ENCODE measurements at regions not wholly inside any gene's neighbourhood (a gene's known extent, or its start where the extent isn't known, plus 50 kb on each side); places are given as distances from the start of the nearest gene placed in this dataset.
"Not testable (repeated sequence)": the region's sequence is repeated elsewhere in the genome, so short reads cannot be mapped to it uniquely, and the experiment has no call there.

DNA sequence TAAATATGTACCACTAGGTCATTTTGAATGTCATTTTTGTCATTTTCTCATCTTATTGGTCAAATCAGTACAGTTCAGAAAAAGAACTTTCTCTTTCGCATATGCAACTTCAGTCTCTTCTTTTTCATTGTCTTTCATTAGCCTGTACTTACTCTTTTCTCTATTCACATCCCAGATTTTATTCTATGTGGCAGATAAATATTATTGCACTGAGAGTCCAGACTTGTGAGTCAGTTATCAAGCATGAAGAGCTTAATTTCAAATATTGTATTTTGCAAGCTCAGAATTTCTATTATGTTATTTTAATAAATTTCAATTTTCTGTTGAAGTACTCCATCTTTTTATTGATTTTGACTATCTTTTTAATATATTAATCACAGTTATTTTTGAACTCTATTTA is 105.2 kb upstream of the PALMD start:
- DNase-seq, result no peak

DNA sequence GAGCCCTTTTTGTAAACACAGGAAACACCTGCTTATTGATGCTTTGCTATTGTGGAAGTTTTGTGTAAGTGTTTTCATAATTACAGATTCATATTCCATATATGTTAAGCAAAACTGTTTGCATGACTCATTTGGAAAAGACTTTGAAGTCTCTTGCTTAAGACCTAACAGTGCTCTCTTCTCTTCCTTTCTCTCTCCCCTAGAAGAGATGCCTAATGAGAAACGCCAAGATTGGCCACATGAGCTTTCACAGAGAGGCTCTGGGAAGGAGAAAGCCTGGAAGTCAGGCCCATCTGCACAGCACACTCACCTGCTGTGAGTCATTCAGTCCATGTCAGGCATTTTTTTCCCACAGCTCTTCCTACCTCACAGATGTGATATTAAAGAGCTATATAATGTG is 101.6 kb upstream of the PALMD start:
- DNase-seq, result peak; percentile 48

DNA sequence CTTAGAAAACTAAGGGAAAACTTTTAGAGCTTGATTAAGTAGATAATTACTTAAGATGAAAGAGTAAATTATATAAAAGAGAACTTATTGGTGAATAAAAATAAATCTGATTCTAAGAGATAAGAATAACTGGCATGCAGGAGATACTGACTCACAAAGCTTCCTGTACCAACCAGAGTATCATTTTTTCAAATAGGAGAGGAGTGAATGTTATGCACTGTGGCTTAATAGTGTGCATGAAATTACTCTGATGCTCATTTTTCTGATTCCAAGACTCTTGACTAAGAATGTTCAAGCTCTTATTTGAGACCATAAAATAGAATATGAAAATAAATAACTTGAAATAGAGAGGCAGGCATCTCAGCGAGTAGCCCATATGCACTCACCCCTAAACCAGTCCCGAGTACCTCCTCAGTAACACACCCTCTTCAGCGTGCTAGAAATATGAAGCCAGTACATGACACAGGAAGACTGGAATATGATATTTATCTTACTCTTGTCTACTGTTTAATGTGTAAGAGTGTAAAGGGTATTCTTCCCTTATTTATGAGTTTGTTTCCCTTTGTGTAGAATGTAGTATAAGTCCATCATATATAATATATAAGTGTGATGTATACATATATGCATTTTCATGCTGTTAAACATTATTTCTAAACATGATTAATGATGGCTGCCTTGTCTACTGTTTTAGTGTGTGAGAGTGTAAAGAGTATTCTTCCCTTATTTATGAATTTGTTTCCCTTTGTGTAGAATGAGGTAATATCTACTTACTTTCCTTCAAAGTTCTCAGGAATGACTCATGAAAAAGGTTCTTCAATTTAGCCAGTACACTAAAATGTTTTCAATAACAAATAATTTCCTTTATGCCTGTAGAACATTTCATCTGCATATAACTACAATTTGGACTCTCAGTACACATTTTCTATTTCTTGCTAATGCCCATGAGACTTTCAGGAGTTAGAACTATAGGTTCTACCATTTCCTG is 99.2 kb upstream of the PALMD start:
- DNase-seq, result no peak

DNA sequence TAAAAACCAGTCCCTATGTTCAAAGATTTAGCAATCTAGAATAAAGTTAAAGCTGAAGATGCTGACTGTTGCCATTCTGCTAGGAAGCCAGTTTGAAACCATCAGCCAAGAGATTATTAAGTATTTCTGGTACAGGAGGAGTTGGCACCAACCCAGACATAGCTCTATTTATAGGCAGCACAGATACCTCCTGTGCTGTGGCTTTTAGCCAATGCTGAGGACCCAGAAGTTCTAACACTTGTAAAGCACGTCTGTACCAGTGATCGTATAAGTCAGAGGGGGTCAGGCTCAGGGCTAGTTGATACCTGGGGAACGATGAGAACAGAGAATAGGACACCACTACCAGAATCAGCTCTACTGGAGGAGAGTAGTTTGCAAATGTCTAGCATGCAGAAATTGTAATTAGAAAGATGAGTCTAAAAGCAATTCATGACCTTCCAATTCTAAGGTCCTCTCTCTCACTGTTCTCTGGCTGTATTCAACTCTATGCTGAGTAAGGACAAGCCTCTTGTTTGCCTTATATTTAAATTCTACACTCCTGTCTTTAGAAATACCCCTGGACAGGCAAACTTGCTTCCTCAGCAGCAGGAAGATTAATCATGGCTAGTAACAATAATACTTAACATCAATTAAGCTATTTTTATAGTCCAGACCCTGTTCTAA is 96.8 kb upstream of the PALMD start:
- peak; percentile 33 for DNase-seq

DNA sequence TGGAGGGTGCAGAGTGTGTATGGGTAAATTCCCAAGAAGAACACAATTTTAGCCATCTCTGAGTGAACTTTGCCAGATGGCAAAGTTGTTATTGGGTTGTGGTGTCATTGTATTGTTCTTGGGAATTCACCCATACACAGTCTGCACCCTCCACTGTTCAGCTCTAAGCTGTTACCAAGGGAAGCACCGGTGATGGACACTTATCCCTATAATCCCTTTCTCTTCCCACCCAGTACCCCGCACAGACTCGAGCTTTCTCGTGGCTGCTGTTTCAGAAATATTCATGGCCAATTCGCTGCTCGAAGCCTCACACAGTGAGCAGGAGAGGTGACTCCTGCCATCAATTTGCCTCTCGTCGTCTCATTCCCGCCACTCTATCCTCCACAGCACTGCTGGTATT is 95.7 kb upstream of the PALMD start:
- DNase-seq, result no peak

DNA sequence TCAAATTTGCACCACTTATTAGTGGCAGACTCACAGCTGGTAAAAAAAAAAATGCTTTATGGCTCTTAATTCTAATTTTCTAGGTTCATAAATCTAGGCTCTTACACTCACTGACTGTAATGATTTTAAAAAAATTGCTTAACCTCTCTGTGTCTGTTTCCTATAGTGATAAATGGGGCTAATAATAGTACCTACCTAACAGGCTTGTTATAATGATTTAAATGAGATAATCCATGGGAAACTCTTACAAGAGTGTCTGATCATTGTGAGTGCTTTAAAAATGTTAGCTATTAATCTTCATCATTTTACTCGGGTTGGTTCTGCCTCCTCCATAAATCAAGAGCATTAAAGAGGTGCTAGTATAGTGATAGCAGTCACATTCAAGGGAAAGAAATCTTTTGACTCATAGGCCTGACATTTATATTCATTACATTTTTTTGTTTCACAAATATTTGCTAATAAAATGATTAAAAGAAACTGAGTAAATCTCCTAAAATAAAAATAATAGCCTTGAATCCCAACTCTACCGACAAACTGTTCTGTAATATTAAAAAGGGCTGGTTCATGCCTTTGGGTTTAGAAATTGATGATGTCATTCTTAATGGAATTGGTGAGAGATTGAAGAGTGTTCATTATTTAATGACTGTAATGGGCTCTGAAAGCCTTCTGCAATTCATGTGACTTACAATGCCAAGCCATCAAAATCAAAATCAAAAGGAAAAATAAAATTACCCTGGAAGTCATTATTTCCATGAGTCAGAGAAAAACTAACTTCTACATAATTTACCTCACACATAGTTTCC is 93.9 kb upstream of the PALMD start:
- DNase-seq, result no peak

DNA sequence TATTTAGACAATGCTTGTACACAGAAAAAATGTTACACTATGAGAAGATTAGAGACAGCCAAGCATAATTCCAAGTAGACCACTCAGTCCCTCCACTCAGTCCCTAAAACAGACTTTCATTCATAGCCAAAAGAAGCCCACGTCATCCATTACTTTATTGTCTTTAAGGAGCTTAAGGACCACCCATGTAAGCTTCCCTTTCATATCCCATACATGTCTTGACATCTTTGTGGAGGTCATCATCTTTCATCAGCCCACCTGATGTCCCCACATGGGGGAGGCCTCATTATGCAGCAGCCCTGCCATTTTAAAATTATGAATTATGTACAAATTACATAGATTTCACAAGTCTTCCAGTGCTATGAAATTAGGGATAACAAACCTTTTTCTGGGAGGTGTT is 92.6 kb upstream of the PALMD start:
- DNase-seq, result no peak

DNA sequence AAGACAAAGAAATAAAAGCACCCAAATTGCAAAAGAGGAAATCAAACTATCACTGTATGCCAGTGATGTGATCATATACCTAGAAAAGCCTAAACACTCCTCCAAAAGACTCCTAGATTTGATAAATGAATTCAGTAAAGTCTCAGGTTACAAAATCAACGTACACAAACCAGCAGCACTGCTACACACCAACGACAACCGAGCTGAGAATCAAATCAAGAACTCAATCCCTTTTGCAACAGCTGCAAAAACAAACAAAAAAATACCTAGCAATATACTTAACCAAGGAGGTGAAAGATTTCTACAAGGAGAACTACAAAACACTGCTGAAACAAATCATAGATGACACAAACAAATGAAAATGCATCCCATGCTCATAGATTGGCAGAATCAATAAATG is 92.1 kb upstream of the PALMD start:
- DNase-seq, result not testable (repeated sequence)

DNA sequence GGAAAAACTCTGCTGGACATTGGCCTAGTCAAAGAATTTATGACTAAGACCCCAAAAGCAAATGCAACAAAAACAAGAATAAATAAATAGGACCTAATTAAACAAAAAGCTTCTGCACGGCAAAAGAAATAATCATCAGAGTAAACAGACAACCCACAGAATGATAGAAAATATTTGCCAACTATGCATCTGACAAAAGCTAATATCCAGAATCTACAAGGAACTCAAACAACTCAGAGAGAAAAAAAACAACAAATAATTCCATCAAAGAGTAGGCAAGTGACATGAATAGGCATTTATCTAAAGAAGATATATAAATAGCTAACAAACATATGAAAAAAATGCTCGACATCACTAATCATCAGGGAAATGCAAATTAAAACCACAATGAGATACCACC is 91.2 kb upstream of the PALMD start:
- no peak for DNase-seq

DNA sequence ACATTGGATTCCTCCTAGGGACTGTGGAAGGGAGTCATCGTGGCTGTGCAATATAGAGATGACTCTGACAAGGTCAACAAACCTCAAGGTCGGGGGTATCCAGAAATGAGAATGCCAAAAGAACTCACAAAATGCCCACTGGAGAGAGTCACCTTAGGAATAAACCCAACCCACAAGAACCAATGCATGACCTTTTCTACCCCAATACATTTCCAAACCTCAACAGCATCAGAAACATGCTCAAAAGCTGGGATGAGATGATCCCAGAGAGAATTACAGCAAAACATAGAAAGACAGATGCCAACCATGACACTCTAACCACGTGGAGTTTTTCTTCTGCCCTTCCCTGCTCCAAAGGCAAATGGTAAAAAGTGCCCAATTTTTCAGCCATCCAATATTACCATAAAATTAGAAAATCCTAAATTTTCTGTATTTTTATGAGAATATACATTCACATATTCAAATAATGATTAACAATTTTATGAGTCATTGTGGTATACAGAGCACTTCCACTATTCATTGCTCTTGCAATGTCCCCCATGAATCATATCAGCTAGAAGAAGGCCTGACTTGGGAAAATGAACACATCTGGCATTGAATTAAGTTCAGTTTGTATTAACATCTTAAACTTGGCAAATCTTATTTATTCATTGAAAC is 88.2 kb upstream of the PALMD start:
- no peak for DNase-seq

DNA sequence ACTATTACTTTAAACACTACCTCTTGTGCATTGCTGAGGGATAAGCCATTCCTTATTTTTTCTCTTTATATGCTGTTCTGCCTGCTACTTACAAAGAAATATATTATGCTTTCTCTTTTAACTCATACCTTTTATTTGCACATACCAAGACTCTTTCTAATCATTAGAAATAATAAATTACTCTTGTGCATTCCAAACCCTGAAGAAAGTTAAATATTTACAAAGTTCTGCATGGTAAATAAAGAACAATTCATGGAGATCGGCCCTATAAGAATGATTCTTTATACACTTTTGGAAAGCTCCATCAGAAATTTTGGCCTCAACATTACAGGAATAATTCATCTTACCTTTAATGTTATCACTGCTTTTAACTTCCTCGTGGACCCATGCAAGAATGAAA is 86.7 kb upstream of the PALMD start:
- DNase-seq, result no peak

DNA sequence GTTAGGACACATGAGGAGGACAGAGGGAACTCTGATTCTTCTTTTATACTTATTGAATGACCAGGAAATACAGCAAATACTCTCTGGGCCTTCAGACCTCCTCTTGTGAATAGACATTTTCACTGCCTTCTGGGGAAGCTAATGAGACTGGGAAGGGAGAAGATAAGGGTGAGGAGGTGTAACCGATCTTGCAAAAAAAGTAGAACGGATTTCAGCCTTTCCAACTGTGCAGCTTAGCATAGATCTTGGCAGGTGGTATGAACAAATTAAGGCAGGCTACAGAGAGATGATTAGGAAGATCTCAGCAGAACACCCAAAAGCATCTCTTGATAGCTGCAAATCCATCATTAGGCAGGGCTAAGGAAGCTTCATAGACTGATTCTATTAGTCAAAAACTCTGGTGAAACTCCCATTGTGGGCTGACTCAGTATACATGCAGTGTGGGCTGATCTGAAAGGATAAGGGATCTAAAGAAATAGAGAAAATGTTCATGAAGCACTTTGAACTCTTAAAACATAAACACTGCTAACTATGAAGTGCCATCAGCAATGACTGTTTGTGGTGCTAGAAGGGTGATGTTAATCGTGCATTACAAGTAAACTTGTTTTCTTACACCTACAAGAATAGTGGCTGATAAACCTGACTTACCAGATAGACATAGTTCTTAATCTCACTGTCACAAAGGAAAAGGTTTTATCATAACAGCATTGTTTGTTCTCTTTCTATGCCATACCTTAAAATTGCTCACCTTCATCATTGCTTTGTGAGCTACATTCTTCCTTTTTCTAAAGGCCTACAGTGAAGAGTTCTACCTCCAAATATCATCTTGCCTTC is 85.5 kb upstream of the PALMD start:
- no peak for DNase-seq

DNA sequence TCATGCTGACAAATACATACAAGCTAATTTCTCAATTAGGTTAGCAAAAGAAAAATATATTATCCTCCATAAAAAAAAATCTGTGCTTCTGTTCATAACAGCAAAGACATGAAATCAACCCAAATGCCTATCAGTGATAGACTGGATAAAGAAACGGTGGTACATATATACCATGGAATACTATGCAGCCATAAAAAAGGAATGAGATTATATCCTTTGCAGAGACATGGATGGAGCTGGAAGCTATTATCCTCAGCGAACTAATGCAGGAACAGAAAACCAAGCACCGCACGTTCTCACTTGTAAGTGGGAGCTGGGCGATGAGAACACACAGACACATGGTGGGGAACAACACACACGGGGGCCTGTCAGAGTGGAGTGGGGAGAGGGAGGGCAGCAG is 84.0 kb upstream of the PALMD start:
- no peak for DNase-seq

DNA sequence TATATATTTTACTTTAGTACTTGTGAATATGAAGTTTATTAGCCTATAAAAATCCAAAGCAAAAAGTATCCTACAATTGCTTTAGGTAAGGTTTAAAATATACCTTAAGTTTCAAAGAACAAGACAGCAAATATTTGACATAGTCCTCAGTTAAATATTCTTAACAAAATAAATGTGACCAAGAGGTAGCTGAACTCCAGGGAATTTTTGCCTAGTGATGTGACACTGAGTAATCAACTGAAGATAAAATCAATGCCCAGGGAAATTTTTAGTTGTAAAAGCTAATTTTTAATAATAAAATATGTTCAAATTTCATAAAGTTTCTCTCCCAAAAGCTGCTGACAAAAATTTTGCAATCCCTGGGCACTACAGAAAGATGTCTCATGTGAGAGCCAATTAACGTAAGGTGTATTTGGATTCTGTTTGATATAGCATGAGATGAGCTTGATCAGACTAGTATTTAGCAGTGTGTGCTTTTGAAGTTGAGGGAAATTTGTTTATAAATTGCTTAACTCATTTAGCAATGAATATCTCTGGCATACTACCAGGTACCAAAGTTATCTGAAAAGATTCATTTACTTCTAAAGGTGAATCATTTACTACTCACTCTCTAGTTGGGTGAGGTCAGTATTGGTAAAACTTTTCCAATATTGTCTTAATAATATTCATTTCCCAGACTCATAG is 80.2 kb upstream of the PALMD start:
- no peak for DNase-seq

DNA sequence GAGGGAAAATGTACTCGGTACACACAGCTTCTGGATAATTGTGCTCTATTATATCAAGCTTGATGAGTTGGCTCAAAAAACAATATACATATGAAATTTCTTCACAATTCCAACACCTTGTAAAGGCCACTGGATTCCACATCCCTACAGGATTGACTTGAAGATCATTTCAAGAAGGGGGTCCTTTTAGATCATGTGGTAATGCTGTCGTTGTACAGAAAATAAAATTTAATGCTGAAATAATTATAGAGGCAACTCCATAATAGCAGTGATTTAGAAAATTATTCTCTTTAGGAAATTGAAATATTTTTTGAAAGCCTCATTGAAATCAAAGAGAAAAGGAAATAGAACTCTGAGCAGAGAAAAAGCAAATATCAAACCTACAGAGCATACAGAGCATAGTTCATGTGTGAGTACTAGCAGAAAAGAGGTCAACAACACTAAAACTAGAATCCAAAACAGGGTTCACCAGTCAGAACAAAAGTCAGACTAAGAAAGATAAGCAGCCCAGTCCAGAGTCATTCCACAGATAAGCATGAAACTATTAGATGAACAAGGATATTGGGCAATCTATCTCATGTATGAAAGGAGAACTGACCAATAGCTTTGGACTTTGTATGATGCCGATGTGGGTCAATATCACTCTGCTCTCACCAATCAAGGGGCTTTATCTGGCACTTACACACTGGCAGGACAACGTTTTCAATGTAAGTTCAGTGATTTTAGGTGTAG is 79.5 kb upstream of the PALMD start:
- no peak for DNase-seq

DNA sequence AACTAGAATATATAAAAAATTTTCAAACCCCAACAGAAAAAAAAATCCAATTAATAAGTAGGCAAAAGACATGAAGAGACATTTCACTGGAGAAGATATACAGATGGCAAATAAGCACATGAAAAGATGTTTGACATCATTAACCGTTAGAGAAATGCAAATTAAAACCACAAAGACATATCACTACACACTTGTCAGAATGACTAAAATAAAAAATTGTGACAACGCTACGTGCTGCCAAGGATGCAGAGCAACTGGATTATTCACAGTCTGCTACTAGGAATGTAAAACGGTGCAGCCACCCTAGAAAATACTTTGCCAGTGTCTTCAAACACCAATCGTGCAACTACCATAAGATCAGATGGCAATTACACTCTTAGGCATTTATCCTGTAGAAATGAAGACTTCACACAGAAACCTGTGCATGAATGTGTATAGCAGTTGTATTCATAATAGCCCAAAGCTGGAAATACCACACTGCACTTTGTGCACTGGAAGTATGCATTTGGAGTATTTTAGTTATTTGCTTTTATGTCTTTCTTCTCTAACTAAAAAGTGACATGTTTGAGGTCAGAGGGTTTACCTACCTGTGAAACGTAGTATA is 75.3 kb upstream of the PALMD start:
- no peak for DNase-seq

DNA sequence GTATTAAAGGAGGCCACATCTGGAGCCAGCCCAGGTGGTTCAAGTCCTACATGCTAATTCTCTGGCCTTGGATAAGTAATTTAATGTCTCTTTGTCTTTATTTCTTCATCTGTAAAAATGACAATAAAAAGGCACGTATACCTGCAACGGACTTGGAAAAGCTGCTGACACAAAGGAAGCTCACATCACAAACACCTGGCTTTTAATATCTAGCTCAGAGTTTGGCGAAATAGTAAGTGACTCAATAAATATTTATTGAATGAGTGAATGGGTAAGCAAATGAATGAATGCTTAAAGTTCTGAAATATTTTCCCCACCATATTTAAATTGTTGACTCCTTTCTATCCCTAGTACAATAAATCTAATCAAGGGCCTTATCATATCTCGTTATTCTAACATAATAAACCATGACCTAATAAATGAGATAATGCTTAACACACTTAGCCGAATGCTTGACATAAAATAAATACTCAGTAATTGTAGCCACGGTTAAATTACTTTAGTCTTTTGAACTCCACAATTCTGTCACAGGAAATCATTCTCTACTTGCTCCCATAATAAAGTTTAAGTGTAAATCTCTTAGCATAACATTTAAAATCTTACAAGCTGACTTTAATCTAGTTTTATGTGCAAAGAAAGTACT is 74.7 kb upstream of the PALMD start:
- no peak for DNase-seq

DNA sequence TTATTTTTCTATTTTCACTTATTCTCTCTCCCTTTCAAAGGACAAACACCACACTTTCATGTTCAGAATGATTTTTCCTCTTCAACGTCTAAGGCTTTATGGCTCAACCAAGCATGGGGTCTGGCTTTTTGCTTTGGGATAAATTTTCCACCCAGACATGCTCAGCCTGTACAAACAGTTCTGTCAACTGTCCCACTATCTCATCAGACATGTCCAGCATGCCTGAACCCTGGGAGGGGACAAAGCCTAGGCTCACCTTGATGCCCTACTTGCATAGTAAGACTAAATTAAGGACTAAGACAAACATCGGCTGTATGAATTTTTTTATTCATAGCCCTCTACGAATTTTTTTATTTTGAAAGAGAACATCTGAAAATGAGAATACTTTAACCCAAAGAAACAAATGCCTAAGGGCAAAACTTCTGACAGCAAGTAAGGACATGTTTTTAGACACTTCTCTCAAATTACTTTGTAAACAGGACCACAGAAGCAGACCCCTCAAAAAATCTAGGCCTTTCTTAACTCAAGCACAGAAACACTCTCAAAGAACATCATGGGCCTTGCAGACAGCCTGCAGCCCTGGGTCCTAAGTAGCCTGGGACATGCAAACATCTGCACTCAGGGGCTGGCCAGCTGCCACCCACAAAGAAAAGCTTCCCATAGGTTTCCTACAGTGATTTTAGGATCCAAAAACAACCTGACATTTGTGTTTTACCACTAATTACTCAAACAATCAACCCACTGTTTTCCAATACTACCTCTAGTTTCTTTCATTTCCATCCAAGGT is 72.3 kb upstream of the PALMD start:
- DNase-seq, result peak; percentile 31

DNA sequence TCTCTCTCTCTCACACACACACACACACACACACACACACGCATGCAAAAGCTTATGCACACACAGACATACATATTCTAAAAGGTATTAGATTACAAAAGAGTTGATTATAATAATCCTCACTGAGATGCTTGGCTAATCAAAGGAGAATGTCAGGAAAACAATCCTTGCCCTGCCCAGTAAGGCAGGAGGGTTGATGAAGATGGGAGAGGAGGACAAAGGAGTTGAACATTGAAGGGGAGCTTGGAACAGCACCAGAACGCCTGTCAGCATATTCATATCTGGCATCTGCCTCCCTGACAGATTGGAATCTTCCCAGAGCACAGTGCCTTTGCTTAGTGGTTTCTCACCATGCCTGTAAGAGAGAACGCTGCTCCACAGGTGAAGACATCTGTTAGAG is 68.6 kb upstream of the PALMD start:
- DNase-seq, result no peak

Data from femur (tissue), 1 donor.